A549 (cell line): ENCODE measurements at regions not wholly inside any gene's neighbourhood (a gene's known extent, or its start where the extent isn't known, plus 50 kb on each side); places are given as distances from the start of the nearest gene placed in this dataset.

ENCODE experiments used
- EHMT2 ChIP-seq: fragments of 200-600 bp; sonication (generic); IDR thresholded peaks from 2 replicates; pipeline ENCODE4 v1.6.1; 2016; ENCODE audit warnings: antibody characterized with exemption, low read depth, mild to moderate bottlenecking, moderate library complexity
- EP300 ChIP-seq, 2 experiments: fragments of >200 bp; sonication (Bioruptor Twin); formaldehyde crosslinking; IDR thresholded peaks; 2 replicates in 1 of 2; 3 replicates in 1 of 2; pipeline ENCODE4 v1.6.1; 2016 to 2017
- FOXS1 ChIP-seq: fragments of 250-450 bp; sonication (Bioruptor Pico); IDR thresholded peaks from 2 replicates; pipeline ENCODE4 v1.5.0; 2020; ENCODE audit warnings: mild to moderate bottlenecking, moderate library complexity
- JUNB ChIP-seq: fragments of >200 bp; sonication (Bioruptor Twin); formaldehyde crosslinking; IDR thresholded peaks from 2 replicates; pipeline ENCODE4 v1.6.1; 2016
- MAFK ChIP-seq: fragments of 450-650 bp; IDR thresholded peaks from 2 replicates; pipeline ENCODE4 v1.6.1; 2014; ENCODE audit not compliant: partially characterized antibody
- MYC ChIP-seq: IDR thresholded peaks from 2 replicates; pipeline ENCODE4 v1.6.1; 2012; ENCODE audit warnings: mild to moderate bottlenecking, inconsistent platforms, low read length, improper control_type of control experiment, borderline replicate concordance
- NR3C1 ChIP-seq: fragments of >200 bp; sonication (Bioruptor Twin); formaldehyde crosslinking; IDR thresholded peaks from 3 replicates; pipeline ENCODE4 v1.6.1; 2017
- POLR2A ChIP-seq: IDR thresholded peaks from 2 replicates; pipeline ENCODE4 v1.6.1; 2012; ENCODE audit warnings: mild to moderate bottlenecking, low read length
- SMC3 ChIP-seq: fragments of >200 bp; sonication (Bioruptor Twin); formaldehyde crosslinking; IDR thresholded peaks from 3 replicates; pipeline ENCODE4 v1.6.1; 2018; ENCODE audit warnings: inconsistent platforms
- ZNF302 ChIP-seq: fragments of 250-450 bp; sonication (Bioruptor Pico); IDR thresholded peaks from 2 replicates; pipeline ENCODE4 v1.9.0; 2021; ENCODE audit warnings: inconsistent platforms, mild to moderate bottlenecking, moderate library complexity
- TF ChIP-seq, protein P1 (sequence below): IDR thresholded peaks from 2 replicates; pipeline ENCODE4 v1.6.1; 2012
- TF ChIP-seq, protein P2 (sequence below): fragments of >200 bp; sonication (Bioruptor Twin); formaldehyde crosslinking; IDR thresholded peaks from 3 replicates; pipeline ENCODE4 v1.5.1; 2016
- TF ChIP-seq, protein P3 (sequence below): fragments of 200-600 bp; sonication (generic); IDR thresholded peaks from 2 replicates; pipeline ENCODE4 v1.6.1; 2016; ENCODE audit warnings: antibody characterized with exemption, mild to moderate bottlenecking, moderate library complexity

DNA sequence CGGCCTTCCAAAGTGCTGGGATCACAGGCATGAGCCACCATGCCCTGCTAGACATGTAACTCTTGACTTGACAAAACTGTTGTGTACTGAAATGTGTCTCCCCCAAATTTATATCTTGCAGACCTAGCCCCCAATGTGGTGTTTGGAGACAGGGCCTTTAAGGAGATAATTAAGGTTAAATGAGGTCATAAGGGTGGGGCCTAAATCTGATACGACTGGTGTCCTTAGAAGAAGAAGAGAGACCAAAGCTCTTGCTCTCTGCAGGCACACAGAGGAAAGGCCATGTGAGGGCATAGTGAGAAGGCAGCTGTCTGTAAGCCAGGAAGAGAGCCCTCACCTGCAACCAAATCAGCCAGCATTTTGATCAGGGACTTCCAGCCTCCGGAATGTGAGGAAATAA lies 361.3 kb downstream of the SV2B start:
- TF ChIP-seq, protein P1, sequence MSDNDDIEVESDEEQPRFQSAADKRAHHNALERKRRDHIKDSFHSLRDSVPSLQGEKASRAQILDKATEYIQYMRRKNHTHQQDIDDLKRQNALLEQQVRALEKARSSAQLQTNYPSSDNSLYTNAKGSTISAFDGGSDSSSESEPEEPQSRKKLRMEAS, result no peak
- TF ChIP-seq, protein P2, sequence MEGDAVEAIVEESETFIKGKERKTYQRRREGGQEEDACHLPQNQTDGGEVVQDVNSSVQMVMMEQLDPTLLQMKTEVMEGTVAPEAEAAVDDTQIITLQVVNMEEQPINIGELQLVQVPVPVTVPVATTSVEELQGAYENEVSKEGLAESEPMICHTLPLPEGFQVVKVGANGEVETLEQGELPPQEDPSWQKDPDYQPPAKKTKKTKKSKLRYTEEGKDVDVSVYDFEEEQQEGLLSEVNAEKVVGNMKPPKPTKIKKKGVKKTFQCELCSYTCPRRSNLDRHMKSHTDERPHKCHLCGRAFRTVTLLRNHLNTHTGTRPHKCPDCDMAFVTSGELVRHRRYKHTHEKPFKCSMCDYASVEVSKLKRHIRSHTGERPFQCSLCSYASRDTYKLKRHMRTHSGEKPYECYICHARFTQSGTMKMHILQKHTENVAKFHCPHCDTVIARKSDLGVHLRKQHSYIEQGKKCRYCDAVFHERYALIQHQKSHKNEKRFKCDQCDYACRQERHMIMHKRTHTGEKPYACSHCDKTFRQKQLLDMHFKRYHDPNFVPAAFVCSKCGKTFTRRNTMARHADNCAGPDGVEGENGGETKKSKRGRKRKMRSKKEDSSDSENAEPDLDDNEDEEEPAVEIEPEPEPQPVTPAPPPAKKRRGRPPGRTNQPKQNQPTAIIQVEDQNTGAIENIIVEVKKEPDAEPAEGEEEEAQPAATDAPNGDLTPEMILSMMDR, result no peak
- no peak for TF ChIP-seq ZNF302
- TF ChIP-seq JUNB, result no peak
- no peak for TF ChIP-seq SMC3
- TF ChIP-seq EHMT2, result no peak
- TF ChIP-seq MYC, result no peak
- TF ChIP-seq FOXS1, result no peak
- TF ChIP-seq MAFK, result no peak
- TF ChIP-seq, protein P3, sequence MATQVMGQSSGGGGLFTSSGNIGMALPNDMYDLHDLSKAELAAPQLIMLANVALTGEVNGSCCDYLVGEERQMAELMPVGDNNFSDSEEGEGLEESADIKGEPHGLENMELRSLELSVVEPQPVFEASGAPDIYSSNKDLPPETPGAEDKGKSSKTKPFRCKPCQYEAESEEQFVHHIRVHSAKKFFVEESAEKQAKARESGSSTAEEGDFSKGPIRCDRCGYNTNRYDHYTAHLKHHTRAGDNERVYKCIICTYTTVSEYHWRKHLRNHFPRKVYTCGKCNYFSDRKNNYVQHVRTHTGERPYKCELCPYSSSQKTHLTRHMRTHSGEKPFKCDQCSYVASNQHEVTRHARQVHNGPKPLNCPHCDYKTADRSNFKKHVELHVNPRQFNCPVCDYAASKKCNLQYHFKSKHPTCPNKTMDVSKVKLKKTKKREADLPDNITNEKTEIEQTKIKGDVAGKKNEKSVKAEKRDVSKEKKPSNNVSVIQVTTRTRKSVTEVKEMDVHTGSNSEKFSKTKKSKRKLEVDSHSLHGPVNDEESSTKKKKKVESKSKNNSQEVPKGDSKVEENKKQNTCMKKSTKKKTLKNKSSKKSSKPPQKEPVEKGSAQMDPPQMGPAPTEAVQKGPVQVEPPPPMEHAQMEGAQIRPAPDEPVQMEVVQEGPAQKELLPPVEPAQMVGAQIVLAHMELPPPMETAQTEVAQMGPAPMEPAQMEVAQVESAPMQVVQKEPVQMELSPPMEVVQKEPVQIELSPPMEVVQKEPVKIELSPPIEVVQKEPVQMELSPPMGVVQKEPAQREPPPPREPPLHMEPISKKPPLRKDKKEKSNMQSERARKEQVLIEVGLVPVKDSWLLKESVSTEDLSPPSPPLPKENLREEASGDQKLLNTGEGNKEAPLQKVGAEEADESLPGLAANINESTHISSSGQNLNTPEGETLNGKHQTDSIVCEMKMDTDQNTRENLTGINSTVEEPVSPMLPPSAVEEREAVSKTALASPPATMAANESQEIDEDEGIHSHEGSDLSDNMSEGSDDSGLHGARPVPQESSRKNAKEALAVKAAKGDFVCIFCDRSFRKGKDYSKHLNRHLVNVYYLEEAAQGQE, result no peak
- TF ChIP-seq EP300 (IDR thresholded peaks at IDR 0.05), result no peak
- TF ChIP-seq POLR2A, result no peak
- TF ChIP-seq NR3C1, result no peak
